K562 (cell line): ENCODE measurements at regions not wholly inside any gene's neighbourhood (a gene's known extent, or its start where the extent isn't known, plus 50 kb on each side); places are given as distances from the start of the nearest gene placed in this dataset.

Experiments
- ATAC-seq: fragments of 200-7000 bp; cut with Tn5 transposase; 3 replicates; pipeline ENCODE4 v1.9.1; 2020; ENCODE audit warnings: moderate library complexity
- BruUV-seq: library from RNA; stranded (reverse); fragments of 400-500 nt; replicated peaks from 2 replicates; lab custom pipeline; 2021; lab: Mats Ljungman, UMichigan
- CTCF ChIA-PET: fragments of 300-600 bp; formaldehyde crosslinking; extraction: SDS; loops from one replicate; lab custom pipeline; 2021; ENCODE audit warnings: low intra/inter-chr PET ratio; lab: Yijun Ruan, JAX
- POLR2A ChIA-PET: fragments of 300-600, 350-650 bp; sonication (Branson Sonifier 250); formaldehyde crosslinking; extraction: SDS; loops from one replicate; lab custom pipeline; 2021; ENCODE audit warnings: antibody characterized with exemption, inconsistent platforms; lab: Yijun Ruan, JAX
- DNase-seq, 4 experiments: peaks; one replicate each; pipeline versions ENCODE4 v3.0.0 to v3.0.0-alpha.2; 2011 to 2018; ENCODE audit warnings: low spot score in 3 of 4, mixed read lengths in 3 of 4; ENCODE audit errors: extremely low read depth in 1 of 4
- FAIRE-seq: peaks from 2 replicates; lab custom pipeline; 2011; peaks lifted over from hg19 to GRCh38; lab: Jason Lieb, UNC
- H2AFZ ChIP-seq: 2 replicates; pipeline ENCODE4 v1.6.0; 2011; ENCODE audit warnings: low read depth, low read length, control low read depth, inconsistent platforms
- H3K27ac ChIP-seq: fragments of 200-600 bp; 3 replicates; pipeline ENCODE4 v1.8.0; 2011; ENCODE audit warnings: low read depth, mild to moderate bottlenecking, control low read depth, inconsistent platforms, low read length, moderate library complexity, mixed read lengths; ENCODE audit errors: extremely low read depth
- H3K27me3 ChIP-seq, 2 experiments: fragments of 300-600 bp in 1 of 2; 2 replicates in 1 of 2; 3 replicates in 1 of 2; pipeline versions ENCODE4 v1.6.0 to v1.8.0; 2011; ENCODE audit warnings: inconsistent platforms in 2 of 2, low read length in 2 of 2, mild to moderate bottlenecking in 1 of 2, mixed read lengths in 1 of 2, moderate library complexity in 1 of 2; ENCODE audit not compliant: control insufficient read depth in 2 of 2, insufficient read depth in 2 of 2
- H3K36me3 ChIP-seq: fragments of 300-600 bp; 3 replicates; pipeline ENCODE4 v1.8.0; 2011; ENCODE audit warnings: mild to moderate bottlenecking, low read length, inconsistent platforms; ENCODE audit not compliant: control insufficient read depth, insufficient read depth
- H3K4me1 ChIP-seq, 2 experiments: fragments of 200-600 bp in 1 of 2; replicated peaks in 1 of 2; 2 replicates in 1 of 2; 3 replicates in 1 of 2; pipeline versions ENCODE4 v1.5.1 to v1.8.0; 2011; ENCODE audit warnings: inconsistent platforms in 2 of 2, low read length in 2 of 2, mild to moderate bottlenecking in 1 of 2, mixed read lengths in 1 of 2, moderate library complexity in 1 of 2; ENCODE audit not compliant: control insufficient read depth in 2 of 2, insufficient read depth in 2 of 2
- H3K4me2 ChIP-seq: 2 replicates; pipeline ENCODE4 v1.6.1; 2011; ENCODE audit warnings: low read length, control low read depth, inconsistent platforms, mixed read lengths; ENCODE audit not compliant: insufficient read depth
- H3K4me3 ChIP-seq: fragments of 200-600 bp; sonication (generic), shearing (Covaris generic); 2 replicates; pipeline ENCODE4 v1.5.1; 2016; ENCODE audit warnings: control low read depth, inconsistent platforms
- H3K79me2 ChIP-seq: fragments of 200-600 bp; 3 replicates; pipeline ENCODE4 v1.8.0; 2011; ENCODE audit warnings: low read length, inconsistent platforms; ENCODE audit not compliant: control insufficient read depth, insufficient read depth
- H3K9ac ChIP-seq, 2 experiments: 2 replicates each; pipeline versions ENCODE4 v1.6.0 to v1.6.1; 2011; ENCODE audit warnings: low read depth in 2 of 2, low read length in 2 of 2, control low read depth in 1 of 2, inconsistent platforms in 1 of 2, mild to moderate bottlenecking in 1 of 2, mixed read lengths in 1 of 2; ENCODE audit not compliant: insufficient read depth in 1 of 2
- H3K9me1 ChIP-seq: one replicate; pipeline ENCODE4 v1.6.0; 2011; ENCODE audit warnings: inconsistent platforms, mild to moderate bottlenecking, low read length, moderate library complexity; ENCODE audit not compliant: control insufficient read depth, insufficient read depth
- H3K9me3 ChIP-seq: replicated peaks from 2 replicates; pipeline ENCODE4 v1.5.1; 2011; ENCODE audit warnings: low read depth, low read length, inconsistent platforms; ENCODE audit not compliant: control insufficient read depth, insufficient read depth
- H4K20me1 ChIP-seq: replicated peaks from 2 replicates; pipeline ENCODE4 v1.6.1; 2011; ENCODE audit warnings: low read length, inconsistent platforms, mixed read lengths; ENCODE audit not compliant: control insufficient read depth, insufficient read depth
- CBFA2T2 ChIP-seq: fragments of 450-650 bp; conservative IDR thresholded peaks from 2 replicates; pipeline ENCODE4 v1.6.1; 2017; ENCODE audit warnings: mild to moderate bottlenecking
- HLTF ChIP-seq: fragments of 450-650 bp; IDR thresholded peaks from 2 replicates; pipeline ENCODE4 v1.6.1; 2016
- JUNB ChIP-seq: fragments of 450-650 bp; formaldehyde crosslinking; conservative IDR thresholded peaks from 2 replicates; pipeline ENCODE4 v1.4.0; 2020; ENCODE audit warnings: mild to moderate bottlenecking
- PRPF4 ChIP-seq: fragments of 200-400 bp; formaldehyde crosslinking; IDR thresholded peaks from one replicate; pipeline ENCODE4 v1.6.1; 2017; ENCODE audit warnings: low read length, low read depth, mild to moderate bottlenecking; ENCODE audit not compliant: insufficient read depth, poor library complexity, severe bottlenecking
- ZNF263 ChIP-seq: sonication (generic); formaldehyde crosslinking; IDR thresholded peaks from 2 replicates; pipeline ENCODE4 v1.8.0; 2022; ENCODE audit warnings: mild to moderate bottlenecking, missing genetic modification reagents, borderline replicate concordance
- ZNF41 ChIP-seq: fragments of 250-450 bp; sonication (Bioruptor Pico); conservative IDR thresholded peaks from 2 replicates; pipeline ENCODE4 v1.4.0; 2020; ENCODE audit warnings: mild to moderate bottlenecking
- ZNF431 ChIP-seq: sonication (generic); formaldehyde crosslinking; IDR thresholded peaks from 2 replicates; pipeline ENCODE4 v1.8.0; 2022; ENCODE audit warnings: mild to moderate bottlenecking, missing genetic modification reagents
- ZNF586 ChIP-seq: fragments of 450-650 bp; formaldehyde crosslinking; conservative IDR thresholded peaks from 2 replicates; pipeline ENCODE4 v1.4.0; 2020; ENCODE audit warnings: mild to moderate bottlenecking, moderate library complexity
- ZNF668 ChIP-seq: fragments of 250-450 bp; sonication (Bioruptor Pico); IDR thresholded peaks from 2 replicates; pipeline ENCODE4 v1.8.0; 2022; ENCODE audit warnings: mild to moderate bottlenecking, inconsistent platforms
- WGBS: fragments of 100-300 bp; shearing (Covaris generic); methylation state at CpG from one replicate; pipeline ENCODE4 v1.1.6; 2016; ENCODE audit warnings: low coverage, mixed read lengths; ENCODE audit not compliant: insufficient coverage; ENCODE audit errors: missing lambda C conversion rate; 5-methylcytosine and 5-hydroxymethylcytosine counted together
- in situ Hi-C: fragments of 300-500 bp; cut with MboI; formaldehyde crosslinking; loops from 4 replicates; pipeline ENCODE4 v1.15.0; 2018; ENCODE audit warnings: inconsistent platforms, mixed read lengths
- intact Hi-C: fragments of 100-400 bp; cut with micrococcal nuclease; formaldehyde crosslinking; loops from 2 replicates; pipeline ENCODE4 v1.14.2; 2022
- TF ChIP-seq, protein P1 (sequence below): fragments of 450-650 bp; formaldehyde crosslinking; IDR thresholded peaks from 2 replicates; pipeline ENCODE4 v1.4.0; 2022; ENCODE audit warnings: mild to moderate bottlenecking, moderate library complexity

DNA sequence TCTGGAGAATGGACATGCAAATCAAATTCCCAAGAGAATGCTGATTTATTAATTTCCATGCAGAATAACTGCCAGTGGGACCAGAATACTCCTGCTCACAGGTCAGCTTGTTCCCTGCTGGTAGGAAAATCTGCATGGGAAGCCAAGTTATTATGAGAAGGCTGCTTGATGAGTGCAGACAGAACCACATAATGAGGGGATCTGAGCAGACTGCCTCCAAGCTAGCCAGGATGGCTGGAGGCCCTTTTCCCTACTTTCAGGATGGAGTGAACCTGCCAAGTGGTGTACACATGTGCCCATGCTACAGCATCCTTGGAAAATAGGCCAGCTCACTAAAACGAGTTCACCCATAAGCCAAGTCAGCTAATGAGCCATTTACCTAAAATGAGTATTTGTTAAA, 55.2 kb upstream of the ZBED5 start:
- ATAC-seq (no peak), DNase-seq (no peak)
- TF ChIP-seq ZNF263 (CRISPR knock-in tag): no peak
- TF ChIP-seq, protein P1, sequence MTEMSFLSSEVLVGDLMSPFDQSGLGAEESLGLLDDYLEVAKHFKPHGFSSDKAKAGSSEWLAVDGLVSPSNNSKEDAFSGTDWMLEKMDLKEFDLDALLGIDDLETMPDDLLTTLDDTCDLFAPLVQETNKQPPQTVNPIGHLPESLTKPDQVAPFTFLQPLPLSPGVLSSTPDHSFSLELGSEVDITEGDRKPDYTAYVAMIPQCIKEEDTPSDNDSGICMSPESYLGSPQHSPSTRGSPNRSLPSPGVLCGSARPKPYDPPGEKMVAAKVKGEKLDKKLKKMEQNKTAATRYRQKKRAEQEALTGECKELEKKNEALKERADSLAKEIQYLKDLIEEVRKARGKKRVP (CRISPR knock-in tag): no peak
- TF ChIP-seq, all 486 proteins: peak for 0
- Histone ChIP-seq H3K79me2 (no peaks in the 10 kb centered on the region), H3K4me1 (peaks cover 3 to 9% of the 10 kb centered on the region in 2 experiments; a peak in 2 of 5 replicates), H3K4me2 (no peak overlapping the region), H3K27ac (no peak overlapping the region), H3K9me1 (no peaks in the 10 kb centered on the region), H3K36me3 (no peaks in the 10 kb centered on the region), H3K4me3 (no peak overlapping the region), H2AFZ (no peak overlapping the region), H3K9ac (no peak overlapping the region), H3K9me3 (peaks cover 9% of the 10 kb centered on the region), H3K27me3 (no peaks in the 10 kb centered on the region), H4K20me1 (no peaks in the 10 kb centered on the region)
- in situ Hi-C loops: no loop called here
- intact Hi-C loops: no loop called here
- WGBS: 8% methylated on average over 1 of the region's 1 CpG
- no TSS peak for BruUV-seq
- POLR2A ChIA-PET: interaction anchor here (0.5 to 3.5 kb wide), 5 partner anchors 10 to 109 kb away, joined by 3 to 21 read pairs (median 4); no protein-coding TSS in a partner anchor
- no peak for FAIRE-seq
- CTCF ChIA-PET: no interaction called here

DNA sequence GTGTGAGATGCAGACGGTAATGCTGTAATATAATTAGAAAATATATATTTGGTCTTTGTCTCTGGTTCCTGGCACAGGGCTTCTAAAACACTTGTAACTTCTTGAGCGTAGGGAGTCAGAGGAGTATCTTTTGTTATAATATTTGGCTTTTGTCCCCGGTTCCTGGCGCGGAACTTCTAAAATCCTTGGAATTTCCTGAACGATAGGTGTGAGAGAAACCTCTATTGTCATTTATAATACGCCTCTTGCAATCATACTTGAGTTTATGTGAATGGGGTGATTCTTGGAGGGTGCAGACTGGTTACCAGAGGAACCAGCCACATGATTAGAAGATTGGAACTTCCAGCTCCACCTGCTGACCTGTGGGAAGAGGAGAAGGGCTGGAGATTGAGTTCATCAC, 54.1 kb upstream of the ZBED5 start:
- no peaks in the 10 kb centered on the region for H4K20me1 ChIP-seq
- WGBS: 82% methylated on average over 7 of the region's 7 CpGs
- no peak overlapping the region for H2AFZ ChIP-seq
- FAIRE-seq: no peak
- CTCF ChIA-PET: no interaction called here
- H3K27ac ChIP-seq: no peak overlapping the region
- POLR2A ChIA-PET: interaction anchor here (1.9 to 3.5 kb wide), 2 partner anchors 12 to 108 kb away, joined by 5 to 21 read pairs; no protein-coding TSS in a partner anchor
- H3K9me3 ChIP-seq: no peaks in the 10 kb centered on the region
- no peaks in the 10 kb centered on the region for H3K27me3 ChIP-seq
- no peaks in the 10 kb centered on the region for H3K9me1 ChIP-seq
- H3K36me3 ChIP-seq: no peaks in the 10 kb centered on the region
- H3K4me3 ChIP-seq: no peak overlapping the region
- H3K4me1 ChIP-seq: peaks cover 7 to 14% of the 10 kb centered on the region in 2 experiments; a peak in 4 of 5 replicates
- intact Hi-C loops: no loop called here
- no peak for TF ChIP-seq ZNF586
- no peak for TF ChIP-seq ZNF431 (CRISPR knock-in tag)
- no peak for TF ChIP-seq ZNF263 (CRISPR knock-in tag)
- TF ChIP-seq HLTF: no peak
- no peak for TF ChIP-seq JUNB
- no peak for TF ChIP-seq ZNF41
- no peak for TF ChIP-seq ZNF668
- TF ChIP-seq CBFA2T2: no peak
- no peak for TF ChIP-seq PRPF4
- TF ChIP-seq, all 486 proteins: peak for 0
- no TSS peak for BruUV-seq
- DNase-seq (no peak), ATAC-seq (no peak)
- in situ Hi-C loops: no loop called here
- Histone ChIP-seq H3K79me2 (no peaks in the 10 kb centered on the region), H3K4me2 (no peak overlapping the region), H3K9ac (no peak overlapping the region)
